ENCODE measurements at regions not wholly inside any gene's neighbourhood (a gene's known extent, or its start where the extent isn't known, plus 50 kb on each side); places are given as distances from the start of the nearest gene placed in this dataset.

GRCh38 chr15:77822631-77823230 lies 190.0 kb upstream of the LINGO1 start:
- Mint-ChIP-seq H3K36me3 (no peaks in the 10 kb centered on the region), H3K27me3 (ENCODE audit: insufficient read depth, low read depth) (peaks cover 36% of the 10 kb centered on the region), H3K9me3 (no peaks in the 10 kb centered on the region), H3K4me1 (peaks cover 11% of the 10 kb centered on the region), H3K27ac (no peak overlapping the region), H3K4me3 (no peak overlapping the region)
- TF ChIP-seq, protein P1, sequence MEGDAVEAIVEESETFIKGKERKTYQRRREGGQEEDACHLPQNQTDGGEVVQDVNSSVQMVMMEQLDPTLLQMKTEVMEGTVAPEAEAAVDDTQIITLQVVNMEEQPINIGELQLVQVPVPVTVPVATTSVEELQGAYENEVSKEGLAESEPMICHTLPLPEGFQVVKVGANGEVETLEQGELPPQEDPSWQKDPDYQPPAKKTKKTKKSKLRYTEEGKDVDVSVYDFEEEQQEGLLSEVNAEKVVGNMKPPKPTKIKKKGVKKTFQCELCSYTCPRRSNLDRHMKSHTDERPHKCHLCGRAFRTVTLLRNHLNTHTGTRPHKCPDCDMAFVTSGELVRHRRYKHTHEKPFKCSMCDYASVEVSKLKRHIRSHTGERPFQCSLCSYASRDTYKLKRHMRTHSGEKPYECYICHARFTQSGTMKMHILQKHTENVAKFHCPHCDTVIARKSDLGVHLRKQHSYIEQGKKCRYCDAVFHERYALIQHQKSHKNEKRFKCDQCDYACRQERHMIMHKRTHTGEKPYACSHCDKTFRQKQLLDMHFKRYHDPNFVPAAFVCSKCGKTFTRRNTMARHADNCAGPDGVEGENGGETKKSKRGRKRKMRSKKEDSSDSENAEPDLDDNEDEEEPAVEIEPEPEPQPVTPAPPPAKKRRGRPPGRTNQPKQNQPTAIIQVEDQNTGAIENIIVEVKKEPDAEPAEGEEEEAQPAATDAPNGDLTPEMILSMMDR (IDR thresholded peaks at IDR 0.05) = no peak
- TF ChIP-seq EZH2phosphoT487 (IDR thresholded peaks at IDR 0.05) (no peak), EZH2 (IDR thresholded peaks at IDR 0.05) (no peak)
- Histone ChIP-seq H3K27me3 (peaks cover 49% of the 10 kb centered on the region), H3K9me3 (ENCODE audit: low read depth) (no peaks in the 10 kb centered on the region), H4K20me1 (ENCODE audit: low read depth) (peaks cover 15% of the 10 kb centered on the region), H2AFZ (replicated peaks) (no peak overlapping the region), H3K79me2 (ENCODE audit: low read depth) (no peaks in the 10 kb centered on the region), H3K4me1 (peaks cover 11% of the 10 kb centered on the region), H3K36me3 (no peaks in the 10 kb centered on the region), H3F3A (ENCODE audit: low read depth) (peaks cover 13% of the 10 kb centered on the region), H3K9ac (no peak overlapping the region), H3K4me2 (no peak overlapping the region), H3K27ac (no peak overlapping the region), H3K4me3 (no peak overlapping the region)
- DNase-seq (ENCODE audit: low spot score) = no peak

DNA sequence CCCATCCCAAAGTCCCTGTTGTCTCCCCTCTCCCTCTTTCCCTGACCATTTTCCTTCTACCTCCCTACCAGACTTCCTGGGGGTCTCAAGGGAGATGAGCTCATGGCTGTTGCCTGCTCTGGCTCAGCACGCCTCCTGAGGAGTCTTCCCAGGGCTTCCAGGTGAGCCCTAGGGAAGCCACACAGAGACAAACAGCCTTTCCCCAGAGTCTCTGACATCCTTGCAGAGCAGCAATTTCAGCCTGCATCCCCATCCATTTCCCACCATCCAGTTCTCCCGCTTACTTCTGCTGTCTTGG lies 189.2 kb upstream of the LINGO1 start:
- no peaks in the 10 kb centered on the region for H3K36me3 ChIP-seq
- peaks cover 23% of the 10 kb centered on the region for H4K20me1 ChIP-seq (ENCODE audit: low read depth)
- H2AFZ ChIP-seq (replicated peaks) = no peak overlapping the region
- peaks cover 18% of the 10 kb centered on the region for H3K4me1 Mint-ChIP-seq
- no peaks in the 10 kb centered on the region for H3K9me3 ChIP-seq (ENCODE audit: low read depth)
- peaks cover 19% of the 10 kb centered on the region for H3K4me1 ChIP-seq
- TF ChIP-seq EZH2phosphoT487 (IDR thresholded peaks at IDR 0.05) = no peak
- TF ChIP-seq, protein P1 (IDR thresholded peaks at IDR 0.05) = no peak
- no peak for TF ChIP-seq EZH2 (IDR thresholded peaks at IDR 0.05)
- H3K4me3 Mint-ChIP-seq = peak overlapping the region; percentile 33
- no peak overlapping the region for H3K27ac ChIP-seq
- H3K9ac ChIP-seq = no peak overlapping the region
- H3K9me3 Mint-ChIP-seq = no peaks in the 10 kb centered on the region
- peaks cover 56% of the 10 kb centered on the region for H3K27me3 ChIP-seq
- no peak overlapping the region for H3K27ac Mint-ChIP-seq
- peaks cover 42% of the 10 kb centered on the region for H3K27me3 Mint-ChIP-seq (ENCODE audit: insufficient read depth, low read depth)
- H3K4me3 ChIP-seq = no peak overlapping the region
- no peaks in the 10 kb centered on the region for H3K36me3 Mint-ChIP-seq
- H3K79me2 ChIP-seq (ENCODE audit: low read depth) = no peaks in the 10 kb centered on the region
- DNase-seq (ENCODE audit: low spot score) = no peak
- H3K4me2 ChIP-seq = no peak overlapping the region
- peaks cover 21% of the 10 kb centered on the region for H3F3A ChIP-seq (ENCODE audit: low read depth)

DNA sequence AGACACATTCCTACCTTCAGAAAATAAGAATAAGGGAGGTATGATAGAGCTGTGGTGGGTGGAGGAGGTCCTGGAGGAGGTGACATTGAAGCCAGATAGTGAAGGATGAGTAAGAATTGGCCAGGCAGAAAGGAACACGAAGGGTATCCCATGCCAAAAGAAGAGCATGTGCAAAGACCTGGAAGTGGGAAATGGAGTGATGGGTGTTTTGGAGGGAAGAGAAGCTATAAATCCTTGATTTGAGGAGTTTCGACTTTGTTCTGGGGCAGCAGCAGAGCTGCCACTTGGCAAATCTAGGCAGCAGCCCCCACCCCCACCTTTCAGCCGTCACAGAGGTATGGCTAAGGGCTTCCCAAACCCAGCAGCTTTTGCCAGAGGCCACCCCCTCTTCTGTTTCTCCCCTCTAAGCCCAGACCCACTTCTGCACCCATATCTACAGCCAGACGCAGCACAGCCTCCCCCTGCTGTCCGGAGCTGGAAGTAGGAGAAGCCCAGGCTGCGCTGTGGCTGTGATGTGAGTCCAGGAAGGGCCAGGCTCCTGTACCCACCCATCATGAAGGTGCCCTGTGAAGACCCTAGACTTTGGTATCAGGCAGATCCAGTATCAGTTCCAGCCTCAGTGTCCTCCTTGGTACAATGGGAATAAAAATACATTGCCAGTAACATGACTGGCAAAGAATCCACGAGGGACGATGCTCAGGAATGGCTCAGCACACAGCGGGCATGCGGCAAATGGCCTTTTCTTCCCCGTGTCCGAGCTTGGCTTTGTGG lies 188.7 kb upstream of the LINGO1 start:
- Mint-ChIP-seq H3K36me3 (no peaks in the 10 kb centered on the region), H3K4me1 (peaks cover 21% of the 10 kb centered on the region), H3K9me3 (no peaks in the 10 kb centered on the region), H3K27ac (no peak overlapping the region), H3K4me3 (peak overlapping the region; percentile 80), H3K27me3 (ENCODE audit: insufficient read depth, low read depth) (peaks cover 44% of the 10 kb centered on the region)
- H3K4me2 ChIP-seq = no peak overlapping the region
- no peak overlapping the region for H3K4me3 ChIP-seq
- no peak overlapping the region for H3K27ac ChIP-seq
- peaks cover 25% of the 10 kb centered on the region for H3K4me1 ChIP-seq
- no peak overlapping the region for H2AFZ ChIP-seq (replicated peaks)
- H3K9ac ChIP-seq = no peak overlapping the region
- no peaks in the 10 kb centered on the region for H3K9me3 ChIP-seq (ENCODE audit: low read depth)
- no peaks in the 10 kb centered on the region for H3K79me2 ChIP-seq (ENCODE audit: low read depth)
- TF ChIP-seq, protein P1 (IDR thresholded peaks at IDR 0.05) = peak; percentile 82
- TF ChIP-seq EZH2 (IDR thresholded peaks at IDR 0.05) = no peak
- no peak for TF ChIP-seq EZH2phosphoT487 (IDR thresholded peaks at IDR 0.05)
- DNase-seq (ENCODE audit: low spot score) = peak; percentile 85
- no peaks in the 10 kb centered on the region for H3K36me3 ChIP-seq
- peaks cover 25% of the 10 kb centered on the region for H3F3A ChIP-seq (ENCODE audit: low read depth)
- H4K20me1 ChIP-seq (ENCODE audit: low read depth) = peaks cover 26% of the 10 kb centered on the region
- peaks cover 56% of the 10 kb centered on the region for H3K27me3 ChIP-seq

All from neural progenitor cell (in vitro differentiated cells).